ENCODE measurements at regions not wholly inside any gene's neighbourhood (a gene's known extent, or its start where the extent isn't known, plus 50 kb on each side); places are given as distances from the start of the nearest gene placed in this dataset.

DNA sequence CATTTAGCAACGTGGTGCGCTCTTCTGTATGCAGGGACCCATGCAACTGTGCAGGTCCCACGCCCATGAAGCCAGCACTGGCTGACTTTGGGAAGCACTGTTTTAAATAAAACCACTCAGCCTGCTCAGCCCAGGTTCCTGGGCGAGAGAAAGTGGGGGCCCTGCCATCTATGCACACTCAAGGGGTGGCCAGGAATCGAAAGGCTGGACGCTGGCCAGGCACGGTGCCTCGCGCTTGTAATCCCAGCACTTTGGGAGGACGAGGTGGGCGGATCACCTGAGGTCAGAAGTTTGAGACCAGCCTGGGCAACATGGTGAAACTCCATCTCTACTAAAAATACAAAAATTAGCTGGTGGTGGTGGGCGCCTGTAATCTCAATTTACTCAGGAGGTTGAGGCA, 179.9 kb upstream of the TBX3 start:
- H3K79me2 ChIP-seq (replicated peaks; ENCODE audit: insufficient read depth, low read length) = no peaks in the 10 kb centered on the region
- no peak overlapping the region for H2AFZ ChIP-seq (ENCODE audit: low read depth, low read length)
- H3K36me3 ChIP-seq (ENCODE audit: insufficient read depth, low read length) = no peaks in the 10 kb centered on the region
- no peaks in the 10 kb centered on the region for H3K9me3 ChIP-seq (ENCODE audit: low read length)
- no peak overlapping the region for H3K4me2 ChIP-seq (ENCODE audit: low read length)
- no peaks in the 10 kb centered on the region for H3K9me2 ChIP-seq (ENCODE audit: insufficient read depth, low read length)
- H3K4me3 ChIP-seq (ENCODE audit: low read length) = no peak overlapping the region
- TF ChIP-seq, protein P1, sequence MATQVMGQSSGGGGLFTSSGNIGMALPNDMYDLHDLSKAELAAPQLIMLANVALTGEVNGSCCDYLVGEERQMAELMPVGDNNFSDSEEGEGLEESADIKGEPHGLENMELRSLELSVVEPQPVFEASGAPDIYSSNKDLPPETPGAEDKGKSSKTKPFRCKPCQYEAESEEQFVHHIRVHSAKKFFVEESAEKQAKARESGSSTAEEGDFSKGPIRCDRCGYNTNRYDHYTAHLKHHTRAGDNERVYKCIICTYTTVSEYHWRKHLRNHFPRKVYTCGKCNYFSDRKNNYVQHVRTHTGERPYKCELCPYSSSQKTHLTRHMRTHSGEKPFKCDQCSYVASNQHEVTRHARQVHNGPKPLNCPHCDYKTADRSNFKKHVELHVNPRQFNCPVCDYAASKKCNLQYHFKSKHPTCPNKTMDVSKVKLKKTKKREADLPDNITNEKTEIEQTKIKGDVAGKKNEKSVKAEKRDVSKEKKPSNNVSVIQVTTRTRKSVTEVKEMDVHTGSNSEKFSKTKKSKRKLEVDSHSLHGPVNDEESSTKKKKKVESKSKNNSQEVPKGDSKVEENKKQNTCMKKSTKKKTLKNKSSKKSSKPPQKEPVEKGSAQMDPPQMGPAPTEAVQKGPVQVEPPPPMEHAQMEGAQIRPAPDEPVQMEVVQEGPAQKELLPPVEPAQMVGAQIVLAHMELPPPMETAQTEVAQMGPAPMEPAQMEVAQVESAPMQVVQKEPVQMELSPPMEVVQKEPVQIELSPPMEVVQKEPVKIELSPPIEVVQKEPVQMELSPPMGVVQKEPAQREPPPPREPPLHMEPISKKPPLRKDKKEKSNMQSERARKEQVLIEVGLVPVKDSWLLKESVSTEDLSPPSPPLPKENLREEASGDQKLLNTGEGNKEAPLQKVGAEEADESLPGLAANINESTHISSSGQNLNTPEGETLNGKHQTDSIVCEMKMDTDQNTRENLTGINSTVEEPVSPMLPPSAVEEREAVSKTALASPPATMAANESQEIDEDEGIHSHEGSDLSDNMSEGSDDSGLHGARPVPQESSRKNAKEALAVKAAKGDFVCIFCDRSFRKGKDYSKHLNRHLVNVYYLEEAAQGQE (IDR thresholded peaks at IDR 0.05; ENCODE audit: borderline replicate concordance) = no peak
- no peak for TF ChIP-seq TAF1 (IDR thresholded peaks at IDR 0.05; ENCODE audit: low read depth)
- no peak for TF ChIP-seq EZH2 (IDR thresholded peaks at IDR 0.05; ENCODE audit: borderline replicate concordance, insufficient read depth, low read length, poor library complexity, severe bottlenecking)
- TF ChIP-seq EP300 (conservative IDR thresholded peaks at IDR 0.05; ENCODE audit: poor library complexity, severe bottlenecking) = no peak
- TF ChIP-seq, protein P2, sequence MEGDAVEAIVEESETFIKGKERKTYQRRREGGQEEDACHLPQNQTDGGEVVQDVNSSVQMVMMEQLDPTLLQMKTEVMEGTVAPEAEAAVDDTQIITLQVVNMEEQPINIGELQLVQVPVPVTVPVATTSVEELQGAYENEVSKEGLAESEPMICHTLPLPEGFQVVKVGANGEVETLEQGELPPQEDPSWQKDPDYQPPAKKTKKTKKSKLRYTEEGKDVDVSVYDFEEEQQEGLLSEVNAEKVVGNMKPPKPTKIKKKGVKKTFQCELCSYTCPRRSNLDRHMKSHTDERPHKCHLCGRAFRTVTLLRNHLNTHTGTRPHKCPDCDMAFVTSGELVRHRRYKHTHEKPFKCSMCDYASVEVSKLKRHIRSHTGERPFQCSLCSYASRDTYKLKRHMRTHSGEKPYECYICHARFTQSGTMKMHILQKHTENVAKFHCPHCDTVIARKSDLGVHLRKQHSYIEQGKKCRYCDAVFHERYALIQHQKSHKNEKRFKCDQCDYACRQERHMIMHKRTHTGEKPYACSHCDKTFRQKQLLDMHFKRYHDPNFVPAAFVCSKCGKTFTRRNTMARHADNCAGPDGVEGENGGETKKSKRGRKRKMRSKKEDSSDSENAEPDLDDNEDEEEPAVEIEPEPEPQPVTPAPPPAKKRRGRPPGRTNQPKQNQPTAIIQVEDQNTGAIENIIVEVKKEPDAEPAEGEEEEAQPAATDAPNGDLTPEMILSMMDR (IDR thresholded peaks at IDR 0.05; ENCODE audit: poor library complexity, severe bottlenecking) = no peak
- no peak for TF ChIP-seq MXI1 (conservative IDR thresholded peaks at IDR 0.05; ENCODE audit: poor library complexity, severe bottlenecking)
- no peak for TF ChIP-seq SMC3 (conservative IDR thresholded peaks at IDR 0.05; ENCODE audit: poor library complexity)
- TF ChIP-seq POLR2AphosphoS5 (IDR thresholded peaks at IDR 0.05) = no peak
- no peak for TF ChIP-seq RAD21 (conservative IDR thresholded peaks at IDR 0.05)
- no peaks in the 10 kb centered on the region for H3K27me3 ChIP-seq (ENCODE audit: insufficient read depth, low read depth, low read length)
- H4K20me1 ChIP-seq (ENCODE audit: insufficient read depth) = no peaks in the 10 kb centered on the region
- no peak overlapping the region for H3K9ac ChIP-seq (ENCODE audit: low read length)
- H3F3A ChIP-seq (ENCODE audit: insufficient read depth, low read length, poor library complexity, severe bottlenecking) = no peaks in the 10 kb centered on the region
- no peak overlapping the region for H3K27ac ChIP-seq (ENCODE audit: low read length)

DNA sequence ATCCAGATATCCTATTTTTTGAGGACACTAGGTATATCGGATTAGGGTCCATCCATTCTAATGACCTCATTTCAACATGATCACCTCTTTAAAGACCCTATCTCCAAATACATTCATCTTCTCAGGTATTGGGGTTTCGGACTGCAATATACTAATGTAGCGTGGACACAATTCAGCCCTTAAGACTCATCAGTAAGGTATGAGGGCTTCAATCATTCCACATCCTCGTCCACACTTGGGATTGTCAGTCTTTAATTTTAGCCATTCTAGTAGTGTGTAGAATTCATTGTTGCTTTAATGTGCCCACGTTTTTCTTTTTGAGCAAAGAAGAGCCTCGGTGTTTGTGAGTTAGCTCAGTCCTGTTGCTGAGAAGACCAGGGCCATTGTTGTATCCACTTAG, 177.0 kb upstream of the TBX3 start:
- H3K36me3 ChIP-seq (ENCODE audit: insufficient read depth, low read length) = no peaks in the 10 kb centered on the region
- no peaks in the 10 kb centered on the region for H4K20me1 ChIP-seq (ENCODE audit: insufficient read depth)
- no peak for TF ChIP-seq MXI1 (conservative IDR thresholded peaks at IDR 0.05; ENCODE audit: poor library complexity, severe bottlenecking)
- TF ChIP-seq EZH2 (IDR thresholded peaks at IDR 0.05; ENCODE audit: borderline replicate concordance, insufficient read depth, low read length, poor library complexity, severe bottlenecking) = no peak
- TF ChIP-seq TAF1 (IDR thresholded peaks at IDR 0.05; ENCODE audit: low read depth) = no peak
- TF ChIP-seq, protein P2 (IDR thresholded peaks at IDR 0.05; ENCODE audit: poor library complexity, severe bottlenecking) = no peak
- TF ChIP-seq, protein P1 (IDR thresholded peaks at IDR 0.05; ENCODE audit: borderline replicate concordance) = no peak
- no peak for TF ChIP-seq POLR2AphosphoS5 (IDR thresholded peaks at IDR 0.05)
- TF ChIP-seq SMC3 (conservative IDR thresholded peaks at IDR 0.05; ENCODE audit: poor library complexity) = no peak
- TF ChIP-seq RAD21 (conservative IDR thresholded peaks at IDR 0.05) = no peak
- TF ChIP-seq EP300 (conservative IDR thresholded peaks at IDR 0.05; ENCODE audit: poor library complexity, severe bottlenecking) = no peak
- no peaks in the 10 kb centered on the region for H3K9me3 ChIP-seq (ENCODE audit: low read length)
- H3K9ac ChIP-seq (ENCODE audit: low read length) = no peak overlapping the region
- H3K4me2 ChIP-seq (ENCODE audit: low read length) = no peak overlapping the region
- H2AFZ ChIP-seq (ENCODE audit: low read depth, low read length) = no peak overlapping the region
- no peaks in the 10 kb centered on the region for H3K79me2 ChIP-seq (replicated peaks; ENCODE audit: insufficient read depth, low read length)
- no peak overlapping the region for H3K27ac ChIP-seq (ENCODE audit: low read length)
- H3K27me3 ChIP-seq (ENCODE audit: insufficient read depth, low read depth, low read length) = no peaks in the 10 kb centered on the region
- H3K4me3 ChIP-seq (ENCODE audit: low read length) = no peak overlapping the region
- no peaks in the 10 kb centered on the region for H3F3A ChIP-seq (ENCODE audit: insufficient read depth, low read length, poor library complexity, severe bottlenecking)
- H3K9me2 ChIP-seq (ENCODE audit: insufficient read depth, low read length) = no peaks in the 10 kb centered on the region
